Stromal cell of bone marrow (primary cell): ENCODE measurements at regions not wholly inside any gene's neighbourhood (a gene's known extent, or its start where the extent isn't known, plus 50 kb on each side); places are given as distances from the start of the nearest gene placed in this dataset.
A peak's percentile ranks its signal among the peaks of the same experiment; 100 is the strongest.

ENCODE experiments used
- DNase-seq: peaks from one replicate; pipeline ENCODE4 v3.0.0-alpha.2; 2012; ENCODE audit warnings: low read depth

- DNase-seq = no peak
Observed at GRCh38 chr14:84797326-84797725, 732.6 kb upstream of the FLRT2 start.

GRCh38 chr14:84804468-84804867, 725.5 kb upstream of the FLRT2 start:
- no peak for DNase-seq

GRCh38 chr14:84804895-84805294, 725.0 kb upstream of the FLRT2 start:
- DNase-seq = no peak

GRCh38 chr14:84806181-84806580, 723.8 kb upstream of the FLRT2 start:
- DNase-seq = no peak

- DNase-seq = no peak
Observed at GRCh38 chr14:84806622-84807021, 723.3 kb upstream of the FLRT2 start.

- DNase-seq = no peak
Observed at GRCh38 chr14:84807673-84808072, 722.3 kb upstream of the FLRT2 start.

- DNase-seq = no peak
Observed at GRCh38 chr14:84809158-84809557, 720.8 kb upstream of the FLRT2 start.

- no peak for DNase-seq
Observed at GRCh38 chr14:84814391-84814790, 715.6 kb upstream of the FLRT2 start.

GRCh38 chr14:84819528-84819927, 710.4 kb upstream of the FLRT2 start:
- DNase-seq = no peak

- DNase-seq = peak; percentile 80
Observed at GRCh38 chr14:84825481-84826251, 704.3 kb upstream of the FLRT2 start.

- no peak for DNase-seq
Observed at GRCh38 chr14:84826294-84826693, 703.6 kb upstream of the FLRT2 start.

GRCh38 chr14:84850595-84850994, 679.3 kb upstream of the FLRT2 start:
- no peak for DNase-seq

GRCh38 chr14:84856751-84857534, 673.0 kb upstream of the FLRT2 start:
- no peak for DNase-seq

- no peak for DNase-seq
Observed at GRCh38 chr14:84857571-84857970, 672.4 kb upstream of the FLRT2 start.

GRCh38 chr14:84859116-84859515, 670.8 kb upstream of the FLRT2 start:
- DNase-seq = no peak

- DNase-seq = no peak
Observed at GRCh38 chr14:84864548-84865271, 665.2 kb upstream of the FLRT2 start.

- no peak for DNase-seq
Observed at GRCh38 chr14:84871734-84872133, 658.2 kb upstream of the FLRT2 start.

GRCh38 chr14:84874436-84874835, 655.5 kb upstream of the FLRT2 start:
- no peak for DNase-seq

- no peak for DNase-seq
Observed at GRCh38 chr14:84877061-84877460, 652.9 kb upstream of the FLRT2 start.

GRCh38 chr14:84882830-84883229, 647.1 kb upstream of the FLRT2 start:
- DNase-seq = no peak

- no peak for DNase-seq
Observed at GRCh38 chr14:84885061-84885460, 644.9 kb upstream of the FLRT2 start.

GRCh38 chr14:84891404-84891803, 638.5 kb upstream of the FLRT2 start:
- no peak for DNase-seq

- no peak for DNase-seq
Observed at GRCh38 chr14:84894254-84894653, 635.7 kb upstream of the FLRT2 start.
